HG02938 (cell line): ENCODE measurements at regions not wholly inside any gene's neighbourhood (a gene's known extent, or its start where the extent isn't known, plus 50 kb on each side); places are given as distances from the start of the nearest gene placed in this dataset.

Experiments
- ATAC-seq: cut with Tn5 transposase; IDR thresholded peaks from one replicate; pipeline ENCODE4 v1.9.1; 2021; ENCODE audit warnings: mild to moderate bottlenecking, moderate library complexity; ENCODE audit not compliant: unreplicated experiment

DNA sequence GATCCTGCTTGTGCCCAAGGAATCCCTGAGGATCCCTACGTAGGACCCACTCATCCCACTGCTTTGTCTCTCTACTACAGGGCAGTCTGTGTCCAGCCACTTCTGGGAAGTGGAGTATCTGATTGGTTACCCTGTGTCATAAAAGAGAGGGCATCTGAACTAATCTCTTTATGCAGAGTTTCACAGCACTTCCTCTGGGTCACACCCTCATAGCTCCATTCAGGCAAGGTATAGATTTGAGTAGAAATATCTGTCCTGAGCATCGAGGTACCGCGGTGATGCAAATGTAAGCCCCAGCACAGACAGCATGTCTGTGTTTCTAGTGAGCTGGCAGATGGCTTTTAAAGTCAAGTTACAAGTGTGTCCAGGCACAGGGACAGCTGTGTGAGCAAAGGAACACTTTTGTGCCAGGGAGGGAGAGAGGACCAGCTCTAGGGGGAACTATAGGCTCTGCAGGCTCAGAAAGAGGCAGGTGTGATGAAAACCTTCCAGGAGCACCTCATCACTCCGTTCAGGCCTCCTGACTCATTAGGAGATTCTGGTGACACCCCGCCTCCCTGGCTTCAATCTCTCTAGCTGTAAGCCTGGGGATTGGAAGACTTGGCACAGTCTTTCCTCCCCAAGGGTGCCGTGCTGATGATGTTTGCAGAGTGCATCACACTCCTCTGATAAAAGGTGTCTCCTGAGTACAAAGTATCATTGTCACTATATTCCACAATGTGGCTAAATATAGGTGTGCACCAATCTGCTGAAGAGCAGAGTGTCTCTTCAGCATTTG is 84.3 kb upstream of the UBL3 start:
- ATAC-seq, result no peak

DNA sequence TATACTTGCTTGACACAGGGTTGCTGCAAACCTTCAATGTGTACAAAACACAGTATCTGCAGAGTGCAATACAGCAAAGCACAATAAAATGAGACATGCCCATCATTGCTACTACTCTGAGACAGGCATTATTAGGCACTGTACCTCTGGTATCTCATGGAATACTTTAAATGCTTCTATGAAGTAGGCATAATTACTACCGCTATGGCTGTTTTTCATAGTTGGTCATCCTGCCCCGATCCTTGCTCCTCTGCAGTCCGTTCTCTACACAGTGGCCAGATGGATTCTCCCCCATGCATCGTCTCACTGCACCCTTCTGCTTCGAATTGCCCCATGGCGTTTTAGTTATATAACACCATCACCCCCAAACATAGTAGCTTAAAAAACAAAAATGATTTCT is 83.0 kb upstream of the UBL3 start:
- ATAC-seq, result no peak

DNA sequence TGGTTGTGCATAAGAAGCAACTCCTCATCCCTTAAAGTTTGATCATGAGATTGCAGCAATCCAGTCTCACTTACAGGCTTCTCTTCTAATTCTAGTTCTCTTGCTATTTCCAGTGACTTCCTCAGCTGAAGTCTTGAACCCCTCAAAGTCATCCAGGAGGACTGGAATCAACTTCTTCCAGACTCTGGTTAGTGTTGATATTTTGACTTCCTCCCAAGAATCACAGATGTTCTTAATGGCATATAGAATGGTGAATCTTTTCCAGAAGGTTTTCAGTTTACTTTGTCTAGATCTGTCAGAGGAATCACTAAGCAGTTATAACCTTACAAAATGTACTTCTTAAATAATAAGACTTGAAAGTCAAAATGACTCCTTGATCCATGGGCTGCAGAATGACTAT is 81.3 kb upstream of the UBL3 start:
- ATAC-seq, result no peak

DNA sequence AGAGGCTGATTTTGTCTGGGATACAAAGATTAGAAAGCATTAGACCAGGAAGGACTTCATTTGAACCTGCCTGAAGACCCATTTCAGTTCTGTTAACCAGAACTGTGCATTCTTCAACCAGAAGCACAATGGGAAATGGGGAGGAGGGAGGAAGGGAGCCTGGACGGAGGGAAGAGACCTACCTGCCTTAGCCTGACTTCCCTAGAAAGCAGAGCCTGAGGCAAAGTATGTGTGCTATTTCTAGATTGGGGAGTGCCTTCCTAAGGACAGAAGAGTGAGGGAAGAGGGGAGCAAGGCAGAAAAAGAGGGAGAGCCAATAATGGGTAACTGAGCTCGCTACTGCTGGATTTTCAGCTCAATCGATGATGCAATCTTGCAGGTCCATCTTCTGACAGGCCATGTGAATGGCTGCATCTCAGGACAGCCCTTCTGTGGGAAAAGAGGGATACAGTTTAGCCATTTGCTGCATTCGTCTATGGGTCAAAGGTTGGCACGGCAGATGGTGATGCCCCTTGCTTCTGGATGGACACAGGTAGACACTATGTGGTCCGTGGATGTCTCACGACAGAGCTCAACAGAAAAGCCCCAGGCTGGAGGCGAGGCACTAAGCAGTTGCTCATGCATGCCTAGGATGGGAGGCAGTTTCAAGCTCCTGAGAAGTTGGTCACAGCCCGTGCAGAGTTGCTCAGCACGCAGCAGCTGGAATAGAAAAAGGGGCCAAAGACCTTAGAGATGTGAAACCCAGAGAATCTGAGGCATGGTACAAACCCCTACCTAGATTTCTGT is 78.8 kb upstream of the UBL3 start:
- no peak for ATAC-seq

DNA sequence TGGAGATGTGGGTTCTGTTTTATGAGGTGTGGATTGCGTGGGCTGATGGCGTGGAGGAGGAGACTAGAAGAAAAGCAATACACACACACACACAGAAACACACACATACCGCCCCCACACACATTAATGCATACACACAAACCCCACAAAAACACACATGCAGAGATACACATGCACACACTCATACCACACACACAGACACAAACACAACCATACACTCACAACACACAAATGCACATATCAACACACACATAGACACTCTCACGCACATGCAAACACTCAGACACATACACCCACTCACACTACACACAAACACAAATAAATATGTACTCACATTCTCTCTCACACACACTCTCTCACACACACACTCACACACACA is 75.7 kb upstream of the UBL3 start:
- ATAC-seq, result no peak

DNA sequence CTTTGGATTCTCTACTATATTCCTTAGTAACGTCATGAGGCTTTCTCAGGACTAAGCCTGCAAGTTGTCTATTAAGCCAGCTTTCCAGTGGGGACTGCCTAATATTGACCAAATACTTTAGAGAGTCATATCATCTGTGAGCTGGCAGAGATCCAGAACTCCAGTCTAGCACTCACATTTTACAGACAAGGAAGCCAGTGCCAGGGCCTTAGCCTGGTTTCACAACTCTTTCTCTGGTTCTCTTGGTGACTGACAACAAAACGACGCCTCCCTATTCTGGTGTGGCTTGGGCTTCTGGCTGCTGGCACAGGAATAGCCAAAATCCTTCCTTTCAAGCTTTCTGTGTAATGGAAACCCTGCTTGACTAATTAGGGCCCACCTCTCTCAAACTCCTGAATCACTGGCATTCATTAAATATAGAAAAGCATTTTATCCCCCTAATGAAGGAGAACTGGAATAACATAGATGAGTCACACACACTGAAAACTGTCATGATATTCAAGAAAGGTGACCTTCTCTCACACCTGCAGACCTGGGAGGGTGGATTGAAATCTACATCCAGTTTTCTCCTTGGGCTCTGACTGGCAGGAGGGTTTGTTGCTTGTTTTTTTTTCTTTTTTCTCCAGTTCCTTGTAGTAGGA is 75.2 kb upstream of the UBL3 start:
- no peak for ATAC-seq

DNA sequence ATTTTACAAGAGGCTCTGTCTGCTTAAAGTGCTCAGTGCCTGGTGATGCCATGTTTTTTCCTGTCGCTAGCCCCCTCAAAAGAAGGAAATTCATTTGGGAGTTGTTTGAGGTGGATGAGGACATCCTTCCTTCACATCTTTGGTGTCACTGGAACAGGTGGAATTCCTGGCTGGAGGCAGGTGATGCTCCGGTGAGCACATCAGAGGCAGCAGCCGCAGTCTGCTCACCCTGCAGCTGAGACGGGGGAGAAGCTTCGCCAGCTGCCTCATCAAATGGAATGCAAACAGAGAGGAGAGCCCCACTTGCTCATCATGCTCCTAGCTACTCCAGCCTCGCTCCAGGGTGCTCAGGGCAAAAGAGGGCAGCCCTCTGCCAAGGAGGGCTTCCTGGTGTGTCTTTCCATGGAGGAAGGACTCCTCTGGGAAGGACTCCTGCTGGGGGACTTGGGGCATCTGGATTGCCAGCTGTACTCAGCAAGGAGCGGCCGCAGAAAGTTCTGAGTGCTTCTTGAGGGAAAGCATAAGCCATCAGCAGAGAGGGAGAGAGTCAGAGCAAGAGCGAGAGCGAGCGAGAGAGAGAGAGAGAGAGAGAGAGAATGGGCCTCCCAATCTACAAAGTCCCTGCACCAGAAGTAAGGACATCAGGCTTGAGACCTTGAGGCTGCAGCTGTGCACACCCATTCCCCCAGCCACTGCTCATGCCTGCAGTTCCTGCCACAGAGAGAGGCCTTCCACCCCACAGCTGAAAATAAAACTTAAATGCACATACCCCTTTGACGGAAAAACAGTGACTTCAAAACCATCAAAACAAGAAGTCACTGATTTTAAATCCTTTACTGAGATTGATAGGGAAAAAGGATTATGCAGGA is 74.3 kb upstream of the UBL3 start:
- ATAC-seq, result no peak

DNA sequence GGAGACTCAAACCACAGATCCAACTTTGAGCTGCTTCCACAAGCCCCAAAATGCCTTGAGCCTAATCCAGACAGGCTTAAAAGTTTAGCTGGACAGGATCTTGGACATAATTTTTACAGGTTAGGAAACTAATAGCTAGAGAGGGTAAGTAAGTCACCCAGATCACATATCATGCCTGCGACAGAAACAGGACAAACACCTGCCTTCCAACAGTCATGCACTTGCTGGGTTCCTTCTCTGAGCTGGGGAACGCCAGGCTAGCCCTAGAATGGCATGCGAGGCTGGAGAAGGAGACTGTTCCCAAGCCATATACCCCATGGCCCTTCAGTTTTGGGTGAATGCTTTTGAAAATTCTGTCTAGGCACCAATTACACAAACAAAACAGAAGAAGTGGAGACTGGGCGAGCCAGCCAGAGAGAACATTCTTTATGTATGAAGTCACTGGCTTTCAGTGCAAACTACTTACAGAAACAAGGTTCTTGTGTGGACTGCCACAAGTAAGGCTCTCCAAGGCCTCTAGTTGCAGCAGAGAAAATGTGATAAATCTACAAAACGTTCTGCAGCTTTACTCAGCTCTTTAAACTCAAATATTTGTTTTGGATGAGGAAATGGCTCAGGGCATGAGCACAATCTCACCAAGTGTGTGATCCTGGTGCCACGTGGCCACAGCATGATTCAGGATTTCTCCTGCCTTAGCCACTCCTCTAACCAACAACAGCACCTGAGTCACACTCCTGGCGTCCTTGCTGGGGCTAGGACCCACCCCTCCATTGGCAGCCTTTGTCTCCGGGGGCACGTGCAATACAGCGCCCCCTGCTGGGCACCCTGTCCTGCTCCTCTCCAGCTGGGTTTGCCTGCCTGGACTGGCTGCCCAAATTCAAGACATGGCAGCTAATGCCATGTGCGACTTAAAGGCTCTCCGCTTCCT is 73.4 kb upstream of the UBL3 start:
- no peak for ATAC-seq

DNA sequence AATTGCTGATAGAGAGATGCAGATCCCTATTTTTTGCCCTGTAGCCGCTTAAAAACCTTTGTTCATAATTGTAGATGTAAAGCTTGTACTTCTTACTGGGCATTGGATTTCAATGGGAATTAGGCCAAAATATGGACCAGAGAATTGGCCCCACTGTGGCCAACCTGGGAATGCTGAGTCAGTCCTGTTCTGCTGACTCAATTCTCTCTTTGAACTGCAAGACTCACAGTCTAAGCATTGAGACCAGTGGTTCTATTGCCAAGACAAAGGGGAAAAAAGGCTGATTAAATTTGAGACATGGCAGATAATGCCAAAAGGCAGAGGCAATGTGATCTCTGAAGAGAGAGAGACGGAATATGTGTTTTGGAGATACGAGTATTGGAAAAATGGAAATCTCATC is 72.5 kb upstream of the UBL3 start:
- ATAC-seq, result no peak

DNA sequence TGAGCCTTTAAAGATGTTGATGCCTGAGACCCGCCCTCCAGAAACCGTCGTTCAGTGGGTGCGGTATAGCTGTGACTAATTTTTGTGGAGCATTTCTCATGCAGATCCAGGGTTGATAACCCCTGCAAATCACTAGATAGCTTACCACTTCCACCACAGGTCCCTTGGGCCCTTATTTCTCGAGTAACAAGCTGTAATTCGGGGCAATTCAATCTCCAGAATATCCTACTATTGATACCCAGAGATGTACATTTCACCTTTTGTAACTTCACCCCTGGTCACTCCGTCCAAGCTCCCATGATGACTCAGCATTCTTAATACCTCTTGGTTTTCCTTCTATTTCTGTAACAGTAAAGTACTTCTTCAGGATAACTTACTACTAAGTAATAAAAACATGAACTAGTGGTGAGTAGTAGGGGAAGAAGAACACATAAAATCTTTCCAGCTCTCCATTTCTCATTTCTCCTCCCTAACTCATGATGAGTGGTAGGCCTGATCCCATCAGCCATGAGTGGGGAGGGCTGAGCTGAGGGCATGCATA is 71.9 kb upstream of the UBL3 start:
- no peak for ATAC-seq

DNA sequence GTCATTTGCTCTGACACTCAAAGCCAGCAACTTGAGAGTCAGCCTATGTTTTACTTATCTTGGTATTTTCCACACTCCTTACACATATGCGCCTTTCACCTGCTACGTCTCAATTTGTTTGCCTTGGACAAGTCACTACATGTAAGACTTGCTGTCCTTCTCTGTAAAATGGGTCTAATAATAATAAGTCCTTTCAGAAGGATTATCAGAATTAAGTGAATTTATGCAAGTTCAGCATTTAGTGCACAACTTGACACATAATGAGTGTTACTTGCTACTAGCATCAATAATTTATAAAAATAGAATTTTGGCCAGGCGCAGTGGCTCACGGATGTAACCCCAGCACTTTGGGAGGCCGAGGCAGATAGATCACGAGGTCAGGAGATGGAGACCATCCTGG is 71.1 kb upstream of the UBL3 start:
- no peak for ATAC-seq

DNA sequence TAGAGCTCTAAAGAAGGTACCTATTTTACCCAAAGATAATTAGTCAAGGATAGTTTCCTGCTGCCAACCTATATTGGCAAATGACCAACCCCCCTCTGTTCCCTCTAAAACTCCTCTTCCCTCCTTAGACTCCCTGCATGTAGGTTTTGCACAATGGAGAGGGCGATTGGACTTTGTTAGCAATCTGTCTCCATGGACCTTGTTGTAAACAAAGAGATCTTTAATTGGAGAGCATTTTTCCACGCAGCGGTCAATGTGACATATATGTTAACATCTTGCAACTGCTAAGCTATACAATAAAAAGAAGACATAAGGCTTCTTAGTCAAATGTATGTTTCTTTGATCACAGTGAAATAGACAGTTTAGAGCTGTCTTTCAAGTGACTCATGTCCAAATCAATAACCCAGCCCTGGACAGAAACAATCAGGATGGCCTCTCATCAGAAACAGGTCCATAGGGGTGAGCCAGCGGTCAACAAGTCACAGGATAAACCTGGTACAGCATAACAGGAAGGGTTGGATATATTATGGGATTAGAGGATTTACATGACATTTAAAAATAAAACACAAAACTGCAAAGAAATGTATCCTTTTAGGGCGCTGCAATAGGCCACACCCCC is 69.7 kb upstream of the UBL3 start:
- no peak for ATAC-seq

DNA sequence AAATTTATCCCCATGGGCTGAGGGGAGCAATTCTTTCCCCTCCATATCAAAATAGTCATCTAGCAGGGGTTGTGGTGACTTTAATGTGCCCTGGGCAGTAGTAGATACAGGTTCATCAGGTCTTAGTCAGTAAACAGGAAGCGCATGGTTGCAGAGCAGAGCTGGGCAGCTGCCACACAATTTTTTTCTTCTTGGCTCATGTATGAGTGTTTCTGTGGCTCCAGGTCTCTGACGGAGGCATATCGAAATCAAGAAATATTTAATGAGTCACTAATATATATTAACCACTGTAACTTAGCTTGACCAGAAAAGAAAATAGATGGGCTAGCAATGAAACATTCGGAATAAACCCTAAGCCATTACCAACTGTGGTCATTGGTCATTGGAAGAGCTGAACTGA is 68.4 kb upstream of the UBL3 start:
- ATAC-seq, result no peak

DNA sequence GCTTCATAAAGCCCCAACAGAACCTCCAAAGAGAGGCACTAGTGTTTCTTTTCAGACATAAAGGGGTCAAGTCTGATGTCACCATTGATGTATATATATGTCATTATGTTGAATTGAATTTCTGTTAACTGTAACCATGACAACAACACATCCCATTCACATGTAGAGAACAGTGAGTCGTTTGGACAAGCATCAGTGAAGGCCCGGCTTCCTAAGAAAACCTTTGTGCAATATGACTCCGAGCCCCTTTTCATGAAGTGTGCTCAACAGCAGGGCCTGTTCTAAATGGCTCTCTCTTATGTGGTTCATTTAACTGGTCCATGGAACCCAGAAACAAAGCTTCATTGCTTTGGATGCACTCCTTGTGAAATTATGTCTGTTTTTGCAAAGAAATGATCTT is 67.2 kb upstream of the UBL3 start:
- no peak for ATAC-seq

DNA sequence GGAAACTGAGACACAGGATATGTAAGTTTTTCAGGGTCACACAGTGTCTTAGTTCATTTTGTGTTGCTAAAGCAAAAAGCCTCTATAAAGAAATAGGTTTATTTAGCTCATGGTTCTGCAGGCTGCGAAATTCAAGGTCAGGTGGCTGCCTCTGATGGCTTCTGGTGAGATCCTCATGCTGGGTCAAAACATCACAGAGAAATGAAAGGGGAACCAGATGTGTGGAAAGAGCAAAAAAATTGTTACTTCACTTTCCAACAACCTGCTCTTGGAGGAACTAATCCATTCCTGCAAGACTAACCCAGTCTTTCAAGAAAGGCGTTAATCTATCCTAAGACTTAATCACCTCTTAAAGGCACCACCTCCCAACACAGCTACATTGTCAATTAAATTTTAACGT is 64.2 kb upstream of the UBL3 start:
- no peak for ATAC-seq

DNA sequence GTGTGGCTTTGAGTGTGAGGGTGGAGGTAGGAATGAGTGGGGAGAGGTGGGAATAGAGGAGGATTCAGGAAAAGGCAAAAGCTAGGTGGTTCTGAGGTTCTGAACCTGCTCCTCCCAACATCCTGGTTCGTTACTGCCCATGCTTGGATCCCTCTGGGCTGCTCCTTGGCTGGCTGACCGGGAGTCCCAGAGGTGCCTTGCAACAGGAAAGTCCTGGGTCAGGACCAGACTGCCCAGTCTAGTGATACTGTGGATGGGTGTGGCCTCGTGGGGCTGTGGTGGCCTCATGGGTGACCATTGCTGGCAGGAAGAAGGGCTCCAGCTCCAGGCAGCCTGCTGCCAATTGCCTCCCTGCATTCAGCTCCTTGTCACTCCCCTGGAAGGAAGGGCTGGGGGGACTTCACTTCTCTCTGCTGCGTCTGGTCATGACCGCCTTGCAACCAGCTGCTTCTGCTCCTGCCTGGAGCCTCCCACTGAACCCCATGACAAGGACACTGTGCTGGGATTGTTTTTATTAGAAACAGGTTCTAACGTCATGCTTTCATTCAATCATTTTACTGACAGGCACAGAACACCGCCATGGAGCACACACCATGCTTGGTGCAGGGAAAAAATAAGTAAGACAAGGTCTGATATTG is 61.5 kb upstream of the UBL3 start:
- no peak for ATAC-seq

DNA sequence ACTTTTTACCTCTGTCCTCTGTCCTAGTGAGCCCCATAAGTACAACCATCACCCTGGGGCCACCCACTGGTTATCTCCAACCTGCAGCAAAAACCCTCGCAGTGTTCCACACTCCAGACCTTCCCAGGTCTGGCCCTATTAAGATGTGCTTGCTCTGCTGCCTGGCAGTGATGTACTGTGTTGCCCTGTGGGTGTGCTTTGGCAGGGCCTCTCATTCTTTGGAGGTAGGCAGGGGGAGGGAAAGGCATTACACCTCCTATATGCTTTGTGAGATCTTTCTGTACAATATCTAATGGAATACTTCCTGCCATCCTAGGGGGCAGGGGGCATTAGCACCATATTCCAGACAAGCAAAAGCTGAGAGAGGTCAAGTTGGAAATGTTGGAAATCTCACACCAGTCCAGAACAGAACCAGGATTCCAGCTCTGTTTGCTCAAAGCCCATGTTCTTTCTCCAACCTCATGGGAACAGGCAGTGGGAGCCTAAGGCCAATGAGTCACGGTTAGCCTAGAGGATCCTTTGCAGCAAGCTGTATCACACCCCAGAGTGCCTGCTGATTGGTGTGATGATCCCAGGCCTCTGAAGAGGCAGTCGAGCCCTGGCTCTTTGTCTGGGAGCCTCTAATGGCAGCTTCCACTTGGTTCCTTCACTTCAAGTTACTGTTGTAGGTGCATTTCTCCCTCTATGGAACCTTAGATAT is 59.7 kb upstream of the UBL3 start:
- ATAC-seq, result no peak

DNA sequence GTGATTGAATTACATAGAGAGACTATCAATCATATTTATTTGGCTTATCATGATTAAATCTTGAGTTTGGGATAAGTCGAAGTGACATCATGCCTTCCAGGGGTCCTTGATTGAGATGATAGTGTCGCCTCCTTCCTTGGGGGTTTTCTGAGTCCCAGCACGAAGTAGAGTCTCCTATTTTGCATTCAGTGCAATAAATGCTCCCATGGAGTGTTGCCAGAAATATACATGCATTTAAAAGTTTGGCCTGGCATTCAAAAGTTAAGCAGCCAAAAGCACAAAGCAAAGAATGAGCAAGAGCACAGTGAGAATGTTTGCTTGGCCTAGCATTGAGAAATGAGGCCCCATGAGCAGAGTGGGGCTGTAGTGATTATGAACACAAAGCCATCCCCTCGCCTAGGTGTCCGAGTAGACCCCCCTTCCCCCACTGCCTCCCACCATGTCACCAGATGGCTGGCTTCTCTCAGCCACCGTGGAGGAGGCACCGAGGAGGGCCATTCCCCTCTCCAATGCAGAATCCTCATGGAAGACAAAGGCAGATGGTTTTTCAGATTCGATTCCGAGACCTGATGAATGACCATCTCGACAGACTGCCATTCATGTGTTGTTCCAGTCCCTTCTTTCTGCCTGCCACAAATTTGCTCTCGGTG is 58.8 kb upstream of the UBL3 start:
- ATAC-seq, result no peak
